ENCODE measurements at regions not wholly inside any gene's neighbourhood (a gene's known extent, or its start where the extent isn't known, plus 50 kb on each side); places are given as distances from the start of the nearest gene placed in this dataset.

GRCh38 chr5:167731951-167732350 is 559.5 kb upstream of the WWC1 start:
- TF ChIP-seq CTCF (IDR thresholded peaks at IDR 0.05; ENCODE audit: unreplicated experiment): no peak
- H3K4me1 Mint-ChIP-seq (ENCODE audit: low read depth): peaks cover 9% of the 10 kb centered on the region
- H3K4me3 Mint-ChIP-seq (ENCODE audit: low read depth): no peak overlapping the region
- H3K27ac Mint-ChIP-seq: no peak overlapping the region
- peaks cover under 1% of the 10 kb centered on the region for H3K27me3 Mint-ChIP-seq
- H3K9me3 Mint-ChIP-seq (ENCODE audit: low read depth): no peaks in the 10 kb centered on the region
- no peaks in the 10 kb centered on the region for H3K36me3 Mint-ChIP-seq (ENCODE audit: insufficient read depth)
- DNase-seq (ENCODE audit: low spot score, unreplicated experiment): no peak

- TF ChIP-seq CTCF (IDR thresholded peaks at IDR 0.05; ENCODE audit: unreplicated experiment): no peak
- DNase-seq (ENCODE audit: low spot score, unreplicated experiment): no peak
- Mint-ChIP-seq H3K4me3 (ENCODE audit: low read depth) (no peak overlapping the region), H3K4me1 (ENCODE audit: low read depth) (peaks cover 9% of the 10 kb centered on the region), H3K27me3 (peaks cover 2% of the 10 kb centered on the region), H3K36me3 (ENCODE audit: insufficient read depth) (no peaks in the 10 kb centered on the region), H3K9me3 (ENCODE audit: low read depth) (no peaks in the 10 kb centered on the region), H3K27ac (no peak overlapping the region)
Observed at GRCh38 chr5:167732499-167732898, 558.9 kb upstream of the WWC1 start.

- Mint-ChIP-seq H3K27me3 (peaks cover 2% of the 10 kb centered on the region), H3K4me3 (ENCODE audit: low read depth) (no peak overlapping the region), H3K27ac (no peak overlapping the region), H3K36me3 (ENCODE audit: insufficient read depth) (no peaks in the 10 kb centered on the region), H3K9me3 (ENCODE audit: low read depth) (no peaks in the 10 kb centered on the region), H3K4me1 (ENCODE audit: low read depth) (no peaks in the 10 kb centered on the region)
- no peak for DNase-seq (ENCODE audit: low spot score, unreplicated experiment)
- TF ChIP-seq CTCF (IDR thresholded peaks at IDR 0.05; ENCODE audit: unreplicated experiment): no peak
Observed at GRCh38 chr5:167736992-167737391, 554.5 kb upstream of the WWC1 start.

GRCh38 chr5:167743695-167744464 is 547.6 kb upstream of the WWC1 start:
- Mint-ChIP-seq H3K9me3 (ENCODE audit: low read depth) (no peaks in the 10 kb centered on the region), H3K36me3 (ENCODE audit: insufficient read depth) (no peaks in the 10 kb centered on the region), H3K27ac (no peak overlapping the region), H3K27me3 (no peaks in the 10 kb centered on the region), H3K4me1 (ENCODE audit: low read depth) (no peaks in the 10 kb centered on the region), H3K4me3 (ENCODE audit: low read depth) (no peak overlapping the region)
- TF ChIP-seq CTCF (IDR thresholded peaks at IDR 0.05; ENCODE audit: unreplicated experiment): no peak
- no peak for DNase-seq (ENCODE audit: low spot score, unreplicated experiment)

- Mint-ChIP-seq H3K27me3 (no peaks in the 10 kb centered on the region), H3K4me3 (ENCODE audit: low read depth) (no peak overlapping the region), H3K4me1 (ENCODE audit: low read depth) (no peaks in the 10 kb centered on the region), H3K36me3 (ENCODE audit: insufficient read depth) (no peaks in the 10 kb centered on the region), H3K9me3 (ENCODE audit: low read depth) (no peaks in the 10 kb centered on the region), H3K27ac (no peak overlapping the region)
- no peak for DNase-seq (ENCODE audit: low spot score, unreplicated experiment)
- TF ChIP-seq CTCF (IDR thresholded peaks at IDR 0.05; ENCODE audit: unreplicated experiment): no peak
Observed at GRCh38 chr5:167745868-167746267, 545.6 kb upstream of the WWC1 start.
